Heart left ventricle (tissue), 16 donors: ENCODE measurements at regions not wholly inside any gene's neighbourhood (a gene's known extent, or its start where the extent isn't known, plus 50 kb on each side); places are given as distances from the start of the nearest gene placed in this dataset.

Experiments used
- ATAC-seq, 4 donors: fragments of 200-7000 bp; cut with Tn5 transposase; one replicate each; pipeline ENCODE4 v1.9.1; 2020 to 2022; ENCODE audit warnings: moderate library complexity in 4 of 4, mild to moderate bottlenecking in 3 of 4, moderate number of reproducible peaks in 1 of 4
- DNase-seq, 5 donors: peaks; one replicate each; pipeline ENCODE4 v3.0.0-alpha.2; 2020
- H3K27ac ChIP-seq, 12 donors: fragments of 200-600 bp; sonication (generic) in 4 of 12; one replicate each; pipeline versions ENCODE4 v1.5.0 to v1.8.0; 2016 to 2022; ENCODE audit warnings: mild to moderate bottlenecking in 2 of 12
- H3K27me3 ChIP-seq, 9 donors: fragments of 200-600 bp; sonication (generic) in 2 of 9; one replicate each; pipeline versions ENCODE4 v1.5.1 to v1.8.0; 2016 to 2022; ENCODE audit warnings: mild to moderate bottlenecking in 3 of 9
- H3K36me3 ChIP-seq, 9 donors: fragments of 200-600 bp; sonication (generic) in 2 of 9; one replicate each; pipeline versions ENCODE4 v1.5.0 to v1.8.0; 2018 to 2022; ENCODE audit warnings: mild to moderate bottlenecking in 2 of 9
- H3K4me1 ChIP-seq, 12 donors: fragments of 200-600 bp; sonication (generic) in 4 of 12; one replicate each; pipeline versions ENCODE4 v1.5.0 to v1.8.0; 2016 to 2022; ENCODE audit warnings: mild to moderate bottlenecking in 3 of 12
- H3K4me3 ChIP-seq, 12 donors: fragments of 200-600 bp; sonication (generic) in 4 of 12; one replicate each; pipeline versions ENCODE4 v1.5.0 to v1.8.0; 2017 to 2022; ENCODE audit warnings: mild to moderate bottlenecking in 9 of 12, moderate library complexity in 4 of 12
- H3K9me3 ChIP-seq, 12 donors: fragments of 200-600 bp; sonication (generic) in 4 of 12; one replicate each; pipeline versions ENCODE4 v1.5.0 to v1.8.0; 2016 to 2022; ENCODE audit warnings: mild to moderate bottlenecking in 1 of 12
- POLR2A ChIP-seq, 2 donors: fragments of 450-650 bp; IDR thresholded peaks; one replicate each; pipeline ENCODE4 v1.6.1; 2017; ENCODE audit warnings: antibody characterized with exemption in 2 of 2, mild to moderate bottlenecking in 2 of 2, moderate library complexity in 2 of 2
- WGBS, 4 donors: extraction: QIAGEN DNeasy Blood & Tissue Kit in 2 of 4; methylation state at CpG; one replicate each; pipeline versions ENCODE4 v1.1.5 to v1.1.7; 2013 to 2018; 5-methylcytosine and 5-hydroxymethylcytosine counted together
- intact Hi-C, 10 donors: fragments of 100-400 bp; cut with DNase I; formaldehyde crosslinking; loops; one replicate each; pipeline versions ENCODE4 v1.11.1 to v1.14.2; 2022
- TF ChIP-seq, protein P1 (sequence below), 12 donors: fragments of 200-600 bp; sonication (generic) in 4 of 12; IDR thresholded peaks; one replicate each; pipeline versions ENCODE4 v1.5.0 to v1.8.0; 2018 to 2022; ENCODE audit warnings: antibody characterized with exemption in 12 of 12, mild to moderate bottlenecking in 5 of 12
- donor health status: ischemic (EF 13 %, LVEDD 7.1; RV severe dilation, severe dysfunction).
- donor health status: healthy with polysubstance abuse.
- donor health status: DM: no; HTN: yes; CAD: no.
- donor health status: DM: no; HTN: no; CAD: no.
- donor health status: ischemic (EF 25% LVEDD 6.9; RV normal size, moderate dysfunction).
- donor health status: ischemic (EF 25% LVEDD 5.7; RV mildly dilated, moderate dysfunction).
- donor health status: healthy.
- donor health status: DM: yes; HTN: yes; CAD: no.
- donor health status: ischemic (EF 35%, LVEDD 5.7; RV mildly dilated, moderate dysfunction).
- donor health status: nonischemic (EF 11% LVEDD 7.7; RV severe dilation, severe dysfunction).
- donor health status: DM: yes; HTN: yes; CAD: no.
- donor health status: PGD.
- donor health status: ischemic (EF 29% LVEDD 5.4; RV normal size, mild dysfunction).
- donor health status: nonischemic (EF 23%, LVEDD 6.1; RV moderate dilation, normal function).

GRCh38 chr16:72222503-72222902 is 50.5 kb upstream of the PMFBP1 start:
- no peak for DNase-seq
- Histone ChIP-seq H3K27me3 (peaks cover 0 to 5% (median 0%) of the 10 kb centered on the region in 9 donors), H3K27ac (no peak overlapping the region), H3K4me1 (no peaks in the 10 kb centered on the region), H3K4me3 (no peak overlapping the region), H3K36me3 (no peaks in the 10 kb centered on the region), H3K9me3 (no peaks in the 10 kb centered on the region)
- no peak for ATAC-seq
- TF ChIP-seq POLR2A (IDR thresholded peaks at IDR 0.05), result no peak
- TF ChIP-seq, protein P1, sequence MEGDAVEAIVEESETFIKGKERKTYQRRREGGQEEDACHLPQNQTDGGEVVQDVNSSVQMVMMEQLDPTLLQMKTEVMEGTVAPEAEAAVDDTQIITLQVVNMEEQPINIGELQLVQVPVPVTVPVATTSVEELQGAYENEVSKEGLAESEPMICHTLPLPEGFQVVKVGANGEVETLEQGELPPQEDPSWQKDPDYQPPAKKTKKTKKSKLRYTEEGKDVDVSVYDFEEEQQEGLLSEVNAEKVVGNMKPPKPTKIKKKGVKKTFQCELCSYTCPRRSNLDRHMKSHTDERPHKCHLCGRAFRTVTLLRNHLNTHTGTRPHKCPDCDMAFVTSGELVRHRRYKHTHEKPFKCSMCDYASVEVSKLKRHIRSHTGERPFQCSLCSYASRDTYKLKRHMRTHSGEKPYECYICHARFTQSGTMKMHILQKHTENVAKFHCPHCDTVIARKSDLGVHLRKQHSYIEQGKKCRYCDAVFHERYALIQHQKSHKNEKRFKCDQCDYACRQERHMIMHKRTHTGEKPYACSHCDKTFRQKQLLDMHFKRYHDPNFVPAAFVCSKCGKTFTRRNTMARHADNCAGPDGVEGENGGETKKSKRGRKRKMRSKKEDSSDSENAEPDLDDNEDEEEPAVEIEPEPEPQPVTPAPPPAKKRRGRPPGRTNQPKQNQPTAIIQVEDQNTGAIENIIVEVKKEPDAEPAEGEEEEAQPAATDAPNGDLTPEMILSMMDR (IDR thresholded peaks at IDR 0.05), result no peak
- intact Hi-C loops, result no loop called here
- 91 to 94% (median 93%) methylated on average over 2 of the region's 2 CpGs for WGBS, 4 donors
